ENCODE measurements at regions not wholly inside any gene's neighbourhood (a gene's known extent, or its start where the extent isn't known, plus 50 kb on each side); places are given as distances from the start of the nearest gene placed in this dataset.

DNA sequence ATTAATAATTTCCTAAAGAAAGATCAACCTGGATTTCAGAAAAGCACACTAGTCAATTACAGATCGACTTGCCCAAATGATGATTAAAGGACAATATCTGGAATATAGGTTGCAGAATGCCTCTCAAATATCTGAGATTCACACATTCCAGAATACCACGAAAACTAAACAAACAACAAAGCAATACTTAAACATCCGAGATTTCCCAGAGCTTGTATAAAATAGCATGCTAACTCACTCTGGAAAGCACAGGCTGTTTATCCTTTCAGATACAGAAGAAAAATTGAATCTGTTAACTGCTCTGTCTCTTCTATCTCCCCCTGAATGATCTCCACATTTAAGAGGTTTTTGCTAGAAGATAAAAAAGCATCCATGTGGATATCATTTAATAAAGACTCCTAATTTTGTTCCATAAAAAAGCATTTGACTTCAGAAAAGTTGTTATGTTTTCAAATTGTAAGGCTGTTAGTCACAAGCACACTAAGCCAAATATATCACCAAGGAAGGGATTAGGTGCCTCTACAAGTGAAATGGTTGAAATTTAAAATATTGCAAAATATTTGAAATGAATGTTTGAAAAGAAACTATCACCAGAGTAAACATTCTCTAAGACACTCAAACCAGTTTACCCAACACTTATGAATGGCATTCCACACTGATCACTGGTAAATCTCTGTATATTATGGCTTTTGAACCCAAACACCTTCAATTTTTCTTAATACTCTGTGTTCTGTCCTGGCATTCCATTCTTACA lies 865.1 kb upstream of the ADAMTS5 start:
- DNase-seq: no peak

DNA sequence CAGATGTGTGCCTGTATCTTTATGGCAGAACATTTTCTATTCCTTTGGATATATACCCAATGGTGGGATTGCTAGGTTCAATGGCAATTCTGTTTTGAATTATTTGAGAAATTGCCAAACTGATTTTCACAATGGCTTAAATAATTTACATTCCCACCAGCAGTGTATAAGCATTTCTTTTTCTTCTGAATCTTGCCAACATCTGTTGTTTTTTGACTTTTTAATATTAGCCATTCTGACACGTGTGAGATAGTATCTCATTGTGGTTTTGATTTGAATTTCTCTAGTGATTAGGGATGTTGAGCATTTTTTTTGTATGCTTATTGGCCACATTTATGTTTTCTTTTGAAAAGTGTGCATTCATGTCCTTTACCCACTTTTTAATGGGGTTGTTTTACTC lies 864.3 kb upstream of the ADAMTS5 start:
- no peak for DNase-seq

DNA sequence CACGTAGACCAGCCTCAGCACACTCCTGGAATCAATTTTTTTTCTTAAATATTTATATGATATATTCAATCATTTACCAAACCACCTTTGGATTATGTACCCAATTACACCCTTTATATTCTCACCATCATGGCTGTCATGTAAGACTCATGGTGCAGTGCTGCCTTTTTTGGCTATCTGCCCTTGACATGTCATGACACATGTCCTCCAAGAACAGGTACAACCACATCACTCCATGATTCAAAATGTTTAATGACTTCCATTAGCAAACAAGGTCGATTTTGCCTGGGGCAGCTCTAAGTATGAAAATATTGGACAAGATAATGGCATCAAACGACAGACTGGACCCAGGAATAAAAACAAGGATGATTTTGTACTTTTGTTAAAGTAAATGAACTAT lies 861.1 kb upstream of the ADAMTS5 start:
- no peak for DNase-seq

DNA sequence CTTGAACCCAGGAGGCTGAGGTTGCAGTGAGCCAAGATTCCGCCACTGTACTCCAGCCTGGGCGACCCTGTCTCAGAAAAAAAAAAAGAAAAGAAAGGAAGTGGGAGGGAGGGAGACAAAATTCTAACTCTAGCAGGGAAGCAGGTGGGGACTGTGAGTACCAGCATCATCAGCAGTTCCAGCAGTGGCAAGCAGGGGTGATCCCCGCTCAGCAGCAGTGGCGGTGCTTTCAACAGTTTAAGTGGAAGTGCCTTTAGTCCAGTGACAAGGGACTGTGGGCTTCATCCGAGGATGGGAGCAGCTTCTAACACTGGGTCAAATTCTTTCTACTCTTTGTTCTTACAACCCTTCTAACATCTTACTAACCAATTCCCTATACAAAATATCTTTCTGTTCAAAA lies 858.1 kb upstream of the ADAMTS5 start:
- DNase-seq: no peak

DNA sequence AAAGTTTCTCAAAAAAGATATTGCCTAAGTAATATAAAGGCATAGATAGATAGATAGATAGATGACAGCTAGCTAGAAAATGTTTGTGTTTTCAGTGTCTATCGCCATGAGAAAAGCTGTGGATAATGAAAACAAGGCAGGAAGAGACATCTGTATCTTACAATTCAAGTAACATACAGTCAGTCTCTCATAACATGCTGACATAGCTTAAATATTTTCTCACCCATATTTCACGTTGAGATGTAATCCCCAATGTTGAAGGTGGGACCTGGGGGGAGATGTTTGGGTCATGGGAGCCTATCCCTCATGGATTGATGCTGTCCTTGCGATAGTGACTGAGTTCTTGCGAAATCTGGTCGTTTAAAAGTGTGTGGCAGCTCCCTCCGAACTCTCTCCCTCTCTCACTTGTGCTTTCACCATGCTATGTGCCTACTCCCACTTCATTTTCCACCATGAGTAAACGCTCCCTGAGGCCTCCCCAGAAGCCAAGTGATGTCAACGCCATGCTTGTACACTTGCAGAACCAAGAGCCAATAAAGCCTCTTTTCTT lies 856.8 kb upstream of the ADAMTS5 start:
- no peak for DNase-seq

DNA sequence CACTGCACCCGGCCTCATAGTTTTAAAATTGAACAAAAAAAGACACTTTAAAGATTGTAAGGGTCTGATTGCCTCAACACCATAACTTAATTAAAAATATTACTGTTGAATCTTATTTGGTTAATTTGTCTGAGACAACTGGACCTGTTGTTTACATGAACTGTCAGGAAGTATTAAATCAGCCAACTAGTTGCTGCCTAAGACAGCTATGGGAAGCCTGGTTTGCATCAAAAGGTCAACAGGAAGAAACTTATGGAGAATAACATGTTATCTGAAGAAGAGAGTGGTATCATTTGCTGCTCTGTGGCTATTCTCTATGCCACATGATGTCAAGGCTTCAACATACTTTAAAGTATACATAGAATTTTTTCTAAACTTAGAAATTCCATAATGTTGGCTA lies 853.5 kb upstream of the ADAMTS5 start:
- DNase-seq: no peak

DNA sequence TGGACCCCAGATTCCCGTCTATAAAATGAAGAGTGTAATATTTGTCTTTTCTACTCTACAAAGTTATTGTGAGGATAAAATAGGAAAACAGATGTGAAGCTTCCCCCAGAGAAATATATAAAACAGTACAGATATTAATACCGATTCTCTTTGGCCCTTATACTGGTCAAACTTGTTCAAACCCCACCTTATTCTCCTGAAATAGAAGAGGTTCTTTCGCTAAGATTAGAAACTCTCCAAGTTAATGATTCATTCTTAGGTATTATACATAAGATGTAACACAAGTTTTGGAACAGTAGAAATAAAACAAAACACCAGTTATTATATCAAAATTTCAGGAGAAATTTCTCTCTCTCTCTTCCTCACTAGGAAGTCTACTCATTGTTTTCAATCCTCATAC lies 852.4 kb upstream of the ADAMTS5 start:
- no peak for DNase-seq

DNA sequence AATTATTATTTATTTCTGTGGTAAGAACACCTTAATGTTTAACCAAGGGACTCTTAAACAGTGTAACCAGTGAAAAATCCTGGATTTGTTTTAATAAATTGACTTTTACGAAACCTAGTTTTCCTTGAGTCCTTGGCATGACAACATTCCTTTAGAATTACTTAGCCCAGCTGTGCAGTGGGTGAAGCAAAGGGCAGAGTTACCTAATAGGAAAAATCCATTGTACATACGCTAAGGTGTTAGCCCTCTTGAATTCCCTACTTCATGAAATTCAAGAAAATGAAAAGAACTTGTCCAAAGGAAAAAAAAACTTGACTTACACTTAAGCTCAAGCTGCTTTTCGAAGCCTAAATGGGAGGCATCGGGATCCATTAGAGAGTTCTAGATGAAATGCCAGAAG lies 852.0 kb upstream of the ADAMTS5 start:
- DNase-seq: no peak

DNA sequence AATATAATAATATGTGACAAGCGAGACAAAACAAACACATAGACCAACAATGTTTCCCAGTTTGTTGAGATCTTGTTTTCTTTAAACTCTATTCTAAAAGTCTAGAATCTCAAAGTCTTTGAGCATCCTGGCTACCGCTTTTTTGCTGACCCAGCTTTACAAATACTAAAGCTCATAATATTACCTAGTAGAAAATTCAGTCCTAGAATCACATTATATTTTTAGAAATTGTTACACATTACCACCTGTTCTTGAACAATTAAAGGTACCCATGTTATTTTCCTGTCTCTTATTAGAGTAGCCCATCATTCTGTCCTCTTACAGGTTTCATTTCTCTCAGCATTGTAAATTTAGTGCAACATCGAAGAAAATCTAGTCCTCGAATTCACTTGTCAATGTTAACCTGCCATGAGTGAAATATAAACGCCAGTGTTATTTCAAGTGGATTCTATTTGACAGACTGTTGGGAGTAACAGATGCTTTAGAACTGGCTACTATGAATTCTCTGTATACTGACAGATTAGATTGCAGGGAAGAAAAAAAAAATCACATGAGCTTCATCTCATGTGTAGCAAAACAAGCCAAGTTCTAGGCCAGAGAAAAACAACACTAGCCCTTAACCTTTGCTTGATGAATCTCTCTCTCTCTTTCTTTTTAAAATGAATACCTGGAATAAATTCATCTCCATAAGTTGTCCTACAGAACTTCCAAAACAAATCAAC lies 851.2 kb upstream of the ADAMTS5 start:
- no peak for DNase-seq

DNA sequence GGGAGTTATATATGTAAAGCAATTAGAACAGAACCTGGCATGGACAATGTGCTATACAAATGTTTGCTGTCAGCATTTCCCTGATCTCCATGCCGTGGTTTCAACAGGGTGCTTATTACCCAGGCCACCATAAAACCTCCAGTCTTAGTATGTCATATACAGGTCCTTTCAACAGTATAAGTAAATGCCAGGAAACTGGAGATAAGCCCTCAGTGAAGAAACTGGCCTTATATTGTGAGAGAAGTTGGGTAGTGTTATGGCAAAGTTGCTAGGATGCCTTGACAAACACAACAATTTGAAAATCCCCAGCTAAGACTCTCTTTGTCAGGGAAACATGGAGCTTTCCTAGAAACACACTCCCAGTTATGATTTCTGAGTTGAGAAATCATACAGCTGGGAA lies 850.2 kb upstream of the ADAMTS5 start:
- no peak for DNase-seq

DNA sequence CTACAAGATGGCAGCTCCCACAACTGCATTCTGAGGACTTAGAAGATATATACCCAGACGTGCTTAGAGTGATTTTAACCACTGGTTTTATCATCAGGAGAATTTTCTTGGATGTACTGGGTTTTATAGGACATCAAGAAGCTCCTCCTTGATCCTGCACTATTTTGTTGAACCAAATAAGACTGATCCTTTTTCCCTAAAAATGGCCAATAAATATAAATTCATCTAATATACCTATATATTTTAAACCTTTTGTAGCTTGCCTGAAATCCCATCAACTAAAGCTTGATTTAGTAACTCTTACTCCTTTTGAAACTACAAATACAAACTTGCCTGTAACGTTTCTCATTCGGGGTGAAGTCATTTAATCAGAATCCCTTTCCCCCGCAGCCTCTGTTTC lies 849.4 kb upstream of the ADAMTS5 start:
- no peak for DNase-seq

DNA sequence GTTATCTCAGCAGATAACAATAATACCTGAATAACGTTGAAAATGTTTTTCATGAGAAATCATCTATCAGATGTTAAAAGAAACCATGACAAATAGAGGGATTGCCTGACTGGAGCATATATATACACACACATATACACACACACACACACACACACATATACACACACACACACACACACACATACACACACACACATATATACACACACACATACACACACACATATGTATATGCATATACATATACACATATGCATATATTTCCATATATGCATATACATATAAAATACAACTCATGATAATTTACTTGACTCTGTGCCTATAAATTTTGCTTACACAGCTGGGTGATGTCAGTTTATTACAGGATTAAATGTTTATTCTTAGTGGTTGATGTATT lies 847.3 kb upstream of the ADAMTS5 start:
- DNase-seq: no peak

DNA sequence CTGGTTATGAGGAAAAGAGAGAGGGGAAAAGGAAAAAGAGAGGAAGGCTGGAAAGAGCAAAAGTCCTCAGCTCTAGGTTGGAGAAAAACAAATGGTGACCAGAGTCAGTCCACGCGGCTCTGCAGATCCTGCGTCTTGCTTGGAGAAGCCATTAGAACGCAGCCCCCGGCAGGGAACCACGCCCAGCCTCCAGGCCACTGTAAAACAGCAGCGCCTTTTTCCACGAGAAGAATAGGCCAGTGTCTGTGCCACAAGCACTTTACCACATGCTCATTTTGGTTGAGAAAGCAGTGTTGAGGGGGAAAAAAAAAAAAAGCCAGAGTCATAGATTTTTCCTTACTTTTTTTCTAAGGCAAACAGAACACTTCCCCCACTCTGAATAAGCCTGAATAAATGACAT lies 846.9 kb upstream of the ADAMTS5 start:
- no peak for DNase-seq

DNA sequence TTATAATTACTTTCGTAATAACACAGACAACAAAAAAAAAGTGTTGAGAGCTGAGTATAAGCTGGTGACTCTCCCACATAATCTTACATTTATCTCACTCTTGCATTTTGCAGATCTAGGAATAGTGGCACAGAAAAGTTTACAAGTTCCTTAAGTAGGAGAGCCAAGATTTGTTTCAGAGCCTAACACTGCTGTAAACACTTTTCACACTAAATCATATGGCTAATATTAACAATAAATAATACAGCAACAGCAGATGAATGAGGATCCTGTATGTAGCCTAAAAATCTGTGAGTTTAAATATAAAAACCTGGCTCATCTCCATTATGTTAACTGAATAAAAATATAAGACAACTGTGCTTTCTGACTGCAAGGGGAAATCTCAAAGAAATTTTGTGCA lies 846.5 kb upstream of the ADAMTS5 start:
- DNase-seq: no peak

DNA sequence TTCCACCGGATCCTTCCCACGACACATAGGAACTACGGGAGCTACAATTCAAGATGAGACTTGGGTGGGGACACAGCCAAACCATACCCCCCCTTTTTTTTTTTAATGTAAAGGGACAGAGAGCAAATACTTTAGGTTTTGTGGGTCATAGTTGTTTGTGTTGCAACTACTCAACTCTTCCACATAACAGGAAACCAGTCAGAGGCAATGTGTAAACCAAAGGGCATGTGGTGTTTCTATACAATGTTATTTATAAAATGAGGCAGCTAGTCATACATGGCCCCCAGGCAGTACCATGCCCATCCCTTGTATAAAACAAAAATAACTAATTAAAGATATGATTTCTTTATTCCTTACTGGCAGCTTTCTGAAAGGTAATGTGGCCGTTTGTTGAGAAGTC lies 845.4 kb upstream of the ADAMTS5 start:
- no peak for DNase-seq

DNA sequence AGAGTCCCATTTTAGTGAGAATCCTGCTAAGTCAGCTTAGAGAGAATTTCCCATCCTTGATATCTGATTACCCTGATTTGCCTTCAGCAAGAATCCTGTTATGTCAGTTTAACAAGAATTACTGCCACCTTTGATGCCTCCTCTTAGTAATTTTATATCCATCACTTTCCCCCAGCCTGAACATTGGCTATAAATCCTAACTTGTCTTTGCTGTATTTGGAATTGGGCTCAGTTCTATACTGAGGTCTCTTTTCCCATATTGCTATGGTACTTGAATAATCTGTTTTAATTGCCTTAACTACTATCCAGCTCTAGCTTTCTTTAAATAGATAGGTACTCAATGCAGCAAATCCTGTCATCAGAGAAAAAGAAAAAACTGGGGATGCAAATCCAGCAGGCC lies 842.0 kb upstream of the ADAMTS5 start:
- no peak for DNase-seq

DNA sequence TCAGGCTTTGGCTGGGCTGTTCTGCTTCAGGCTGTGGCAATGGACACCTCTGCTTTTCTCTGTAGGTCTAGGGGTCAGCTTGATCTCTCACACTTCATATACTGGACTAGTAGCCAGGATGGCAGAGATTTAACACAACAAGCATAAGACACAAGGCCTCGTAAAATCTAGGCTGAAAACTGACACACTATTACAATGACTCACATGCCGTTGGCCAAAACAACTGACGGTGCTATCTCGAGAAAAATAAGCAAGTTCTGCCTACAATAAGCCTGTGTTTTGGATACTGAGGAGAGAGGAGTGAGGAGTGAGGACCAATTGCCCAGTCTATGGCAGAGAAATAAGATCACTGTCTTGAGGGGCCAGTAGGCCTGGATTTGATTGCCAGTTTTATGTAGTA lies 840.7 kb upstream of the ADAMTS5 start:
- DNase-seq: no peak

DNA sequence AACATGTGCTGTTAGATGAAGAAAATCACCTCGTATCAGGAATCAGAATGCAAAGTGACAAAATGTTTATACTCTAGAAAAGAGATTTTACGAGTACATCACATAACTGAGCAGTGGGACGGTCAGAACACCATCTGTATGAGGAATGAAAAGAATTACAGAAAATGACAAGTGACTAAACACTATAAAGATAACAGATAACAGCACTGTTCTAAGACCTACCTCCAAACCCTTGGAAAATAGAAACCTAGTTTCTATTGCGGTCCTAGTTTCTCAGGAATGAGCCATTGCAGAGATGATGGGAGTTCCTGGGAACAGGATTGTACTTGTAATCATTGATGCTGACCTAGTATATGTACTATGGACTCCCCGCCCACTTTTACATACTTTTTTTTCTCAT lies 839.4 kb upstream of the ADAMTS5 start:
- DNase-seq: no peak

DNA sequence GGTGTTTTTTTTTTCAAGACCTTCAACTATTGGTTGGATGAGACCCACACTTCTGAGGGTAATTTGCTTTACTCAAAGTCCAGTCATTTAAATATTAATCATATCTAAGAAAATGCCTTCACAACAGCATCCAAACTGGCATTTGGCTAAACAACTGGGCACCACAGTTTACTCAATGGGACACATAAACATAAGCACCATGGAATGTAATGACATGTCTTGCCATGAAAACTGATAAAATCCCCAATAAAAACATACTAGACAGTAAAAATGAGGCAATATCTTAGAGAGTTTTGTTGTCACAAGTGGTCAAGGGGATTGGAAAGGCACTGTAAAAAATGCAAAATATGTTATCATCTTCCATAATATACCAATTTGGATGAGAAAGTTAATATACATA lies 838.8 kb upstream of the ADAMTS5 start:
- no peak for DNase-seq

DNA sequence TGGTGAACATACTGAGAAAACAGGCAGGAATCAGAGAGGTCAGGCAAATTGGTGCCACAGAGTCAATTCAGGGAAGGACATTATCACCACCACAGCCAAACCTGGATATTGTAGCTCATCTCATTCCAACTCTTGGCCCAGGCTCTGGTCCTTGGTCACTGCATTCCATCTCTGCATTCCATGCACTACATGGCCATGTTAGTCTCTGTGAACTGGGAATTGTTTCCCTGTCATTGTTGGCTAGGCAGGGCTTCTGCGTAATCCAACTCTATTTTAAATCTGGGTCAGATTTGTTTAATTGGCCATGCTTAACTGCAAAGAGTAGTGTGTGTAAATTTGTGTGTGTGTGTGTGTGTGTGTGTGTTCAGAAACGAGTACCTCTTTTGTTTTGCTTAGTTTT lies 837.6 kb upstream of the ADAMTS5 start:
- no peak for DNase-seq

DNA sequence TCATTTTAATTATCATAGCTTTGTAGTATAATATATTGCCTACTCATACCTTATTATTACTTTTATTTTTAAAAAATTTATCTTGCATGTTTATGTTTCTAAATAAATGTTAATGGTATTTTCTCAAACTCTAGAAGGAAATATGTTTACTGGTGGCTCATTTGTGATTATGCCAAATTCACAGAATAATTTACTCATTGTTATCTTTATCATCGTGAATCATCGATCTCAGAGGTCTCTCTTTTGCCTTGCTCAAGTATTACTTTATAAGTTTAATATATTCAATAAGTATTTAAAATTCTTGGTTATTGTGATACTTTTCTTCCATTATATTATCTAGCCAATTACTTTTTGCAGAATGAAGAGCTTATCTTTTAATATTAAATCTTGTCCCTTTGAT lies 836.7 kb upstream of the ADAMTS5 start:
- no peak for DNase-seq

DNA sequence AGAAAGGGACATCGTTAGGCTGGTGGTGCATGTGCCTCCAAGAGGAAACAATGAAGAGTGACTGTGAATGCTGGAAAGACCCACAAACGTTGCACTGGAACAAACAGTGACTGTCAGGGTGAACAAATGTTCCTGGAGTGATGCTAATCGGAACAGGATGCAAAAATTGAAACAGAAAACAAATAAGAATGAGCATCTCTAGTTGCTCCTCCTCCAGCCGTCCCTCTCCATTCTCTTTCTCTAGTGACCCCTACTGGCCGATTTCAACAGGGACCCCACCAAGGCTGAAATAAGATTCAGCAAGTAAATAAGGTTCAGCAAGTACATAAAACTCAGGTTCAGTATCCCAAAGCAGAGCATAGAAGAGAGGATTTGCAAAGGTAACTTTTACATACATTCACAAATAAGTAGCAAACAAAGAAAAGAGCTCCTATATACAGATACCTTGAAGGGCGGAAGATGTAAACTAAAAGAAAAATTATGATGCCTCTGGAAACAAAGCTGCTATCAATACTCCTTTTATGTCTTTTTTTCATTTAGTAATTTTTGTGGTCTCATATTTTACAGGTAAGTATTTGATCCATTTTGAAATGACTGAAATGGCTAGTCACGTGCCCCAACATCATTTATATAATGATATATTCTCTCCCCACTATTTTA lies 836.1 kb upstream of the ADAMTS5 start:
- DNase-seq: peak; percentile 5

DNA sequence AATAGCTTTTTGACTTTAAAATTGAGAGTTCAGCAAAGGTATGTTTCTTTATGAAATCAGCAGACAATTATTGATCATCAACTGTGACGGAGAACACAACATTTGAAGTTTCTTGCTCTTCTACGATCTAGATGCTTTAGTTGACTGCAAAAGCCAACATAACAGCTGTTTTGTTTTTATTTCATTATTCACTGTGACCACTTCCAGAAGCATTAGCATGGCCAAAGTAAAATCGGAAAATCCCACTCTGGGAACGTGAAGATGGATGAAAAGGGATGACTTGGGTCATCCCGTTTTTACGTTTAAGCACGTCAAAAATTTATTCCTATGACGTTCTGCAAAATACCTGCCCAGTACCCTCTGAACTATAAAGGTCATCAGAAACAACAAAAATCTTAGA lies 833.0 kb upstream of the ADAMTS5 start:
- DNase-seq: no peak

DNA sequence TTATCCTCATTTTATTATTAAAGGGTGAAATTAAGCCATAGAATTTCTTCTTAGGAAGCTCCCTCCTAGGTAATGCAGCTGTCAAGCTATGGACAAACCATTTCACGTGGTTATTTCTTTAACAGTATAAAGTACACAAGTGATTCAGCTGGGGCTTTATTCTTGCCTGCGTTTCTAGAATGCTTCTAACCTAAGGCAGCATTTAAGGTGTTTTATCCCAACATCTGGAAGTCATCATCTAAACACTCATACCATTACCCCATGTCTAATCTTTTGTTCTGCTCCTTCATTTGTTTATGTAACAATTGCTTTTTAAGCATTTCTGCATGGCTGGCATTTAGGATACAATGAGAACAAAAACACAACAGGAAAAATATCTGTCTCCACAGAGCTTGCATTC lies 829.2 kb upstream of the ADAMTS5 start:
- no peak for DNase-seq

Data from stimulated activated CD4-positive, alpha-beta T cell treated with anti-CD3 and anti-CD28 coated beads, Interleukin-4, amount 100 ng/mL, for 24 hours (primary cell).